ENCODE measurements at regions not wholly inside any gene's neighbourhood (a gene's known extent, or its start where the extent isn't known, plus 50 kb on each side); places are given as distances from the start of the nearest gene placed in this dataset.

DNA sequence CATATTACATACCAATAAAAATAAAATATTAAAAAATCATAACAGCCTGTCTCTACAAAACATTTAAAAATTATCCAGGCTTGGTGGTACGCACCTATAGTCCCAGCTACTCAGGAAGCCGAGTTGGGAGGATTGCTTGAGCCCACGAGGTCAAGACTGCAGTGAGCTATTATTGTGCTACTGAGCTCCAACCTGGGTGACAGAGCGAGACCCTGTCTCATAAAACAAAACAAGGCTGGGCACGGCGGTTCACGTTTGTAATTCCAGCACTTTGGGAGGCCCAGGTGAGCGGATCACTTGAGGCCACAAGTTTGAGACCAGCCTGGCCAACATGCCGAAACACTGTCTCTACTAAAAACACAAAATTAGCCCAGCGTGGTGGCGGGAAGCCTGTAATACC lies 52.2 kb upstream of the LSM14A start:
- no peak overlapping the region for H3K4me3 ChIP-seq
- 88 to 91% methylated on average over 11 of the region's 11 CpGs for WGBS, 2 donors
- ATAC-seq = no peak

DNA sequence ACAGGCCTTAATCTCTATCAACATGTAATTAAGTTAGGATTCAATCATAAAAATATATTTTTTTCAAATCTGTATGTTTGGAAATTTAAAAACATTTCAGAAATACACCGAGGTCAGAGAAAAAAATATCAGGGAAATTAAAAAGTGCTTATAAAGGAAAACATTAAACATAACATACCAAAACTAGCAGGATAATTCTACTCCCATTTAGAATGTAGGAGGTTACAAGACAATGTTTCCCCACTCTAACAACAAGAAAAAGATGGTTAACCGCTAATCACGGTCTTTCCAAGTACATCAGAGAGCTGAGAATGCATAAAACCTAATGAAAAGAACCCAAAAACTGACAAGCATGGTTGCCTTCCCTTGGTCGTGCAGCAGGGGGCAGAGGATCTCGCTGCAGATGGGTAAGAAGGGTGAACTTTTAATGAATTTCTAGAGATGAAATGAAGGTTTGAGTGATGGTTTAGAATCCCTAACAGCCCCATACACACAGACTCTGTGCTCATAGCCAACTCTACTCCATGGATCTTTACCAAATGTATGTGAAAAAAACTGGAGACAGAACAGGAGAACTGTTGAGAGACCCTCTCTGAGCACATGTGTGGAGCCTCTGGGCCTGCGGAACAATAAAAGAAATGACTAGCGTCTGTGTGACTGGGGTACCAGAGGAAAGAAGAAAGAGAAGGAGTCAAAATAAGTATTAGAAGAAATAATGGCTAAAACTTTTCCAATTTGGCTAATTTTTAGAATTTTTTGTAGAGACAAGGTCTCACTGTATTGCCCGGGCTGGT lies 51.3 kb upstream of the LSM14A start:
- no peaks in the 10 kb centered on the region for H3K9me3 ChIP-seq
- no peaks in the 10 kb centered on the region for H3K4me1 ChIP-seq
- H3K27me3 ChIP-seq = peaks cover 0 to 18% (median 0%) of the 10 kb centered on the region in 7 donors

More for the DNA sequence above, 52.2 kb upstream of the LSM14A start:
- intact Hi-C loops (cut with DNase I) = no loop called here
- Histone ChIP-seq H3K36me3 (no peaks in the 10 kb centered on the region), H3K4me1 (no peaks in the 10 kb centered on the region), H3K27me3 (peaks cover 0 to 27% (median 0%) of the 10 kb centered on the region in 7 donors), H3K9me3 (no peaks in the 10 kb centered on the region), H3K27ac (no peak overlapping the region)
- no peak for DNase-seq
- TF ChIP-seq, protein P1, sequence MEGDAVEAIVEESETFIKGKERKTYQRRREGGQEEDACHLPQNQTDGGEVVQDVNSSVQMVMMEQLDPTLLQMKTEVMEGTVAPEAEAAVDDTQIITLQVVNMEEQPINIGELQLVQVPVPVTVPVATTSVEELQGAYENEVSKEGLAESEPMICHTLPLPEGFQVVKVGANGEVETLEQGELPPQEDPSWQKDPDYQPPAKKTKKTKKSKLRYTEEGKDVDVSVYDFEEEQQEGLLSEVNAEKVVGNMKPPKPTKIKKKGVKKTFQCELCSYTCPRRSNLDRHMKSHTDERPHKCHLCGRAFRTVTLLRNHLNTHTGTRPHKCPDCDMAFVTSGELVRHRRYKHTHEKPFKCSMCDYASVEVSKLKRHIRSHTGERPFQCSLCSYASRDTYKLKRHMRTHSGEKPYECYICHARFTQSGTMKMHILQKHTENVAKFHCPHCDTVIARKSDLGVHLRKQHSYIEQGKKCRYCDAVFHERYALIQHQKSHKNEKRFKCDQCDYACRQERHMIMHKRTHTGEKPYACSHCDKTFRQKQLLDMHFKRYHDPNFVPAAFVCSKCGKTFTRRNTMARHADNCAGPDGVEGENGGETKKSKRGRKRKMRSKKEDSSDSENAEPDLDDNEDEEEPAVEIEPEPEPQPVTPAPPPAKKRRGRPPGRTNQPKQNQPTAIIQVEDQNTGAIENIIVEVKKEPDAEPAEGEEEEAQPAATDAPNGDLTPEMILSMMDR (IDR thresholded peaks at IDR 0.05) = no peak

More for the DNA sequence above, 51.3 kb upstream of the LSM14A start:
- Histone ChIP-seq H3K4me3 (no peak overlapping the region), H3K27ac (no peak overlapping the region), H3K36me3 (no peaks in the 10 kb centered on the region)
- 66 to 71% methylated on average over 8 of the region's 8 CpGs for WGBS, 2 donors
- no peak for DNase-seq
- intact Hi-C loops (cut with DNase I) = no loop called here
- ATAC-seq = no peak
- TF ChIP-seq, protein P1 (IDR thresholded peaks at IDR 0.05) = peak in 8 of 9 donors; percentile 9 to 69 (median 49)
